Hippocampal formation (tissue), 2 donors: ENCODE measurements at regions not wholly inside any gene's neighbourhood (a gene's known extent, or its start where the extent isn't known, plus 50 kb on each side); places are given as distances from the start of the nearest gene placed in this dataset.
"Not testable (repeated sequence)": the region's sequence is repeated elsewhere in the genome, so short reads cannot be mapped to it uniquely, and the experiment has no call there.

Experiments used
- DNase-seq, 2 donors: peaks; one replicate each; lab custom pipeline; 2025; lab: John Stamatoyannopoulos, UW

DNA sequence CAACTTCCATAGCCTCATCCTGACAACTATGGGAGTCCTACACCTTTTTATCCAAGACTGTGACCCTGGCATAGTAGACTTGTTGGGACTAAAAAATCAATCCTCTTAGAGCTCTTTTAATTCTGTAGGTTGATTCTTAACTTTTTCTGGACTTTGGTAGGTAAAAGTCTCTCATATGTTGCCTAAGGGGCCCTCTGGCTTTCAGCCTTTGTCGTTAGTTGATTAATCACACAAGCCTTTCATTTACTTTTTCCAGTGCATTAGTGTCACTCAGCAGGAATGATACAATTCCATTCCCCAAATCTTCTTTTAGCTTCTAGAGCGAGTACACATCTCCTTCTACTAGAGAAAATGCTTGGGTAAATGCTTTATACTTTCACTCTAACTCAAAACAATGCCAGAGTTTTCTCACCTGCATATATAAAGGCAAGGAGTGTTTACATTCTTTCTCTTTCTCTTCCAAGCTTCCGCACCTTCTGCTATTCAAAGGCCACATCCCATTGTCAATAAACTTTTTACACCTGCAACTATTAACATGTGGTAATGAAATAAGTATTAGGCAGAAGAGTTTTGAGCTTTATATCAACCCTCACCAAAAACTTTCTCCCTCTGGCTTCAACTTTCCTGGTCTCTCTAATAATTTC, 516.6 kb downstream of the FAM181B start:
- DNase-seq = no peak

- DNase-seq = no peak
Observed at GRCh38 chr11:82210011-82210410, 523.7 kb downstream of the FAM181B start.

DNA sequence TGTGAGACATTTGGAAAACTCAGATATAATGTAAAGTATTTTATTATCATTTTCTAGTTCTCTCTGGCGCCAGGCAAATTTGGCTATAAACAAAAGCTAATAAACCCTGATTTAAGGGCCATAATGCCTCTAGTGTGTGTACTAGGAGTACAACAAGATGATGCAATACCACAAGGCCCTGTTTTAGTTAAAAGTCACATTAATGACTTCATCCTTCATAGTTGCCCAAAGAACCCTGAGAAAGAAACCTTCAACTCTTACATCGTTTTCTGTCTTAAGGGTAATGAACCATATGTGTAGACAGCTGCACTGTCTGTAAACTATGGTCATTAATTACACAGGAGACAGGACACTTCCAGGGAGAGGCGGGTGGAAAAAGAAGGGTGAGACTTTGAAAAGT, 538.4 kb downstream of the FAM181B start:
- DNase-seq = no peak

GRCh38 chr11:82194521-82194920, 539.1 kb downstream of the FAM181B start:
- DNase-seq = no peak

- DNase-seq = no peak
Observed at GRCh38 chr11:82191695-82192094, 542.0 kb downstream of the FAM181B start.

GRCh38 chr11:82185925-82186324, 547.7 kb downstream of the FAM181B start:
- DNase-seq = no peak

GRCh38 chr11:82184966-82185365, 548.7 kb downstream of the FAM181B start:
- DNase-seq = no peak

- no peak for DNase-seq
Observed at GRCh38 chr11:82183346-82183745, 550.3 kb downstream of the FAM181B start.

- DNase-seq = not testable (repeated sequence)
Observed at GRCh38 chr11:82182697-82183096, 551.0 kb downstream of the FAM181B start.

DNA sequence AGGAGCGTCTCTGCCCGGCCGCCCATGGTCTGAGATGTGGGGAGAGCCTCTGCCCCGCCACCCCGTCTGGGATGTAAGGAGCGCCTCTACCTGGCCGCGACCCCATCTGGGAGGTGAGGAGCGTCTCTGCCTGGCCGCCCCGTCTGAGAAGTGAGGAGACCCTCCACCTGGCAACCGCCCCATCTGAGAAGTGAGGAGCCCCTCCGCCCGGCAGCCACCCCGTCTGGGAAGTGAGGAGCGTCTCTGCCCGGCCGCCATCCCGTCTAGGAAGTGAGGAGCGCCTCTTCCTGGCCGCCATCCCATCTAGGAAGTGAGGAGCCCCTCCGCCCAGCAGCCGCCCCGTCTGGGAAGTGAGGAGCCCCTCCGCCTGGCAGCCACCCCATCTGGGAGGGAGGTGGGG, 551.9 kb downstream of the FAM181B start:
- not testable (repeated sequence) for DNase-seq

- DNase-seq = no peak
Observed at GRCh38 chr11:82176945-82177344, 556.7 kb downstream of the FAM181B start.

GRCh38 chr11:82176365-82176764, 557.3 kb downstream of the FAM181B start:
- no peak for DNase-seq

DNA sequence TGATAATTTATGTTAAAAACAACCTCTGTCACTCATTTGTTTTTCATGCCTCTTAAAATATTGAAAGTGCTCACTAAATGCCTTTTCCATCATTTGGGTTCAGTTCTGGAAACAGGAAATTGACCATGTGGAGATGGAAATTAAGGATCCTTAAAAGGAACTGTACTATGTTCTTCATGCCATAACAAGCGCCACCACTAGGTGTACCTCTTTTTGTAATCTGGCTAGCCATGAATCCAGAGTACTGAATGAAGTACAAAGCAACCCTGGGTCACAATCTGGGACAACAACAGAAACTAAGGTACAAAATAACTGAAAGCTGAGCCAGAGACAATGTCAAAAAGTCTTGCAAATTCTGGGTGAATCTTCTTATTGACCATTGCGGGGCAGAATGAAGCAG, 559.1 kb downstream of the FAM181B start:
- DNase-seq = no peak

- DNase-seq = no peak
Observed at GRCh38 chr11:82146789-82147188, 586.9 kb downstream of the FAM181B start.

- DNase-seq = no peak
Observed at GRCh38 chr11:82118946-82119345, 614.7 kb downstream of the FAM181B start.

- no peak for DNase-seq
Observed at GRCh38 chr11:82117362-82117761, 616.3 kb downstream of the FAM181B start.

DNA sequence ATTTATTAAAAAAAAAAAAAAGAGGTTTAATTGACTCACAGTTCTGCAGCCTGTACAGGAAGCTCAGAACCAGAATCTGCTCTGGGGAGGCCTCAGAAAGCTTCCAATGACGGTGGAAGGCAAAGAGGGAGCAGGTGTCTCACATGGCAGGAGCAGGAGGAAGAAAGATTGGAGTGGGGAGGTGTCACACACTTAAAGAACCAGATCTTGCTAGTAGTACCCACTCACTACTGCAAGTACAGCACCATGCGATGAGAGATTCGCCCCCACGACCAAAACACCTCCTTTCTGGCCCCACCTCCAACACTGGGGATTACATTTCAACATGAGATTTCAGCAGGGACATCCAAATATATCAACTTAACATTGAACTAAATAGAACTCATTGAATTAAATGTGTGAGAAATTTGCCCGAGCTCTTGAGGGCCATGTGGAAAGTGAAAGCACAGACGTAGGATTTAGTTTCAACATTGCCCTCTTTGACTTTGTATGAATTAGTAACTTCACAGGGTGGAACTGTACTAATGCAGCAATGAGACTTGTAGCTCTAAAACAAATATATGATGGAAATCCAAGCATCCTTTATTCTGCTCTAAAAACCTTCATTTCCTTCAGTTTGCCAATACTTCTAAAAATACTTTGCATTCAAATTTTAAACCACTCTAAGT, 628.2 kb downstream of the FAM181B start:
- no peak for DNase-seq

GRCh38 chr11:82092904-82093303, 640.8 kb downstream of the FAM181B start:
- DNase-seq = no peak

GRCh38 chr11:82089426-82089825, 644.2 kb downstream of the FAM181B start:
- DNase-seq = no peak

DNA sequence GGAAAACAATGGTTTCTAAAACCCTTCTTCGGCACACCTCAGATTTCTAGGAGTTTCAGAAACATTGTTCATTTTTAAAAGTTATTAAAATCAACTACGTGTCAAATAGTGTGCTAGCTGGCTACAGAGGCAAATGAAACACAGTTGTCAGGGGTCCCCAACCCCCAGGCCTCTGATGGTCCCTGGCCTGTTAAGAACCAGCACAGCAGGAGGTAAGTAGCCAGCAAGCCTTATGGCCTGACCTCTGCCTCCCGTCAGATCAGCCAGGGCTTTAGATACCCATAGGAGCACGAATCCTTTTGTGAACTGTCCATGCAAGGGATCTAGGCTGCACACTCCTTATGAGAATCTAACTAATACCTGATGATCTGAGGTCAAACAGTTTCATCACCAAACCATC, 648.2 kb downstream of the FAM181B start:
- DNase-seq = no peak

GRCh38 chr11:82082976-82083375, 650.7 kb downstream of the FAM181B start:
- no peak for DNase-seq

- DNase-seq = no peak
Observed at GRCh38 chr11:82080160-82080559, 653.5 kb downstream of the FAM181B start.

- no peak for DNase-seq
Observed at GRCh38 chr11:82076126-82076525, 657.5 kb downstream of the FAM181B start.

DNA sequence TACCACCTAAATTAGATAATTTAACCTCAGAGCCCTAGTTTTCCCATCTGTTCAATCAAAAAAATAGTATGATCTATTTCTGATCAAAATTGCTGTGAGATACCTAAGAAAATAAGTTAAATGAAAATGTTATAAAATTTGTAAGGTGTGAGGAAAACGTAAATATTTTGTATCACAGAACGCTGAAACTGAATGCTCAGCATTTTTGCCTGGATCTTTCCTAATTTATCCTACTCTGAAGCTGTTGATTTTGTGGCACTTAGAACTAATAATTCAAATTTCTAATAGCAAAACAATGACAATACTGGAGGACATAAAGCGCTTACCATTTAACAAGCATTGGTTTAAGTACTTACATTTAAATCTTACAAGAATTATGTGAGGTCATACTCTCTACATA, 674.2 kb downstream of the FAM181B start:
- no peak for DNase-seq
